Loucy (cell line): ENCODE measurements at regions not wholly inside any gene's neighbourhood (a gene's known extent, or its start where the extent isn't known, plus 50 kb on each side); places are given as distances from the start of the nearest gene placed in this dataset.

ENCODE experiments used
- H2AFZ ChIP-seq: fragments of 200-600 bp; sonication (generic); 2 replicates; pipeline ENCODE4 v1.6.0; 2016; ENCODE audit warnings: antibody characterized with exemption, mild to moderate bottlenecking, low read length, moderate library complexity
- H3F3A ChIP-seq: fragments of 200-600 bp; 2 replicates; pipeline ENCODE4 v1.6.0; 2016; ENCODE audit warnings: antibody characterized with exemption, low read depth, mild to moderate bottlenecking
- H3K27me3 ChIP-seq: fragments of 200-600 bp; sonication (generic); 2 replicates; pipeline ENCODE4 v1.6.1; 2014; ENCODE audit warnings: low read length, mild to moderate bottlenecking; ENCODE audit not compliant: insufficient read depth, poor library complexity, severe bottlenecking
- H3K36me3 ChIP-seq: fragments of 200-600 bp; sonication (generic); 2 replicates; pipeline ENCODE4 v1.6.1; 2016; ENCODE audit warnings: low read length; ENCODE audit not compliant: insufficient read depth
- H3K4me1 ChIP-seq: fragments of 200-600 bp; sonication (generic); 2 replicates; pipeline ENCODE4 v1.5.1; 2014; ENCODE audit warnings: low read length, mild to moderate bottlenecking; ENCODE audit not compliant: insufficient read depth, poor library complexity, severe bottlenecking
- H3K4me2 ChIP-seq: fragments of 200-600 bp; sonication (generic); 2 replicates; pipeline ENCODE4 v1.6.0; 2014; ENCODE audit warnings: antibody characterized with exemption, low read length, low read depth, mild to moderate bottlenecking; ENCODE audit not compliant: poor library complexity, severe bottlenecking
- H3K4me3 ChIP-seq: fragments of 200-600 bp; sonication (generic); 2 replicates; pipeline ENCODE4 v1.5.1; 2014; ENCODE audit warnings: low read length, mild to moderate bottlenecking, mixed read lengths; ENCODE audit not compliant: poor library complexity, severe bottlenecking
- H3K79me2 ChIP-seq: fragments of 200-600 bp; sonication (generic); 2 replicates; pipeline ENCODE4 v1.6.1; 2014; ENCODE audit warnings: low read length; ENCODE audit not compliant: insufficient read depth
- H3K9ac ChIP-seq: fragments of 200-600 bp; sonication (generic); 2 replicates; pipeline ENCODE4 v1.6.0; 2014; ENCODE audit warnings: mild to moderate bottlenecking, low read depth, low read length, moderate library complexity; ENCODE audit not compliant: poor library complexity, severe bottlenecking
- H3K9me2 ChIP-seq: fragments of 200-600 bp; sonication (generic); replicated peaks from 2 replicates; pipeline ENCODE4 v1.6.1; 2016; ENCODE audit warnings: low read depth, low read length, mixed read lengths
- H3K9me3 ChIP-seq: fragments of 200-600 bp; sonication (generic); 2 replicates; pipeline ENCODE4 v1.6.1; 2014; ENCODE audit warnings: mild to moderate bottlenecking, antibody characterized with exemption, low read length, low read depth; ENCODE audit not compliant: insufficient read depth
- H4K20me1 ChIP-seq: fragments of 200-600 bp; sonication (generic); 2 replicates; pipeline ENCODE4 v1.6.0; 2014; ENCODE audit warnings: antibody characterized with exemption, low read length, mild to moderate bottlenecking; ENCODE audit not compliant: insufficient read depth, poor library complexity, severe bottlenecking
- EZH2phosphoT487 ChIP-seq: fragments of 200-600 bp; IDR thresholded peaks from 2 replicates; pipeline ENCODE4 v1.6.1; 2018; ENCODE audit warnings: antibody characterized with exemption, mild to moderate bottlenecking, moderate library complexity, borderline replicate concordance
- TF ChIP-seq, protein P1 (sequence below): fragments of 200-600 bp; sonication (generic); conservative IDR thresholded peaks from 2 replicates; pipeline ENCODE4 v1.5.1; 2014; ENCODE audit warnings: mild to moderate bottlenecking, antibody characterized with exemption, low read length

- Histone ChIP-seq H3K4me2 (no peak overlapping the region), H3K27me3 (no peaks in the 10 kb centered on the region), H3F3A (peaks cover 6% of the 10 kb centered on the region; the same call in 1 of the 2 replicates)
Measured at GRCh38 chr4:124306352-124306751, 406.2 kb downstream of the ANKRD50 start.

DNA sequence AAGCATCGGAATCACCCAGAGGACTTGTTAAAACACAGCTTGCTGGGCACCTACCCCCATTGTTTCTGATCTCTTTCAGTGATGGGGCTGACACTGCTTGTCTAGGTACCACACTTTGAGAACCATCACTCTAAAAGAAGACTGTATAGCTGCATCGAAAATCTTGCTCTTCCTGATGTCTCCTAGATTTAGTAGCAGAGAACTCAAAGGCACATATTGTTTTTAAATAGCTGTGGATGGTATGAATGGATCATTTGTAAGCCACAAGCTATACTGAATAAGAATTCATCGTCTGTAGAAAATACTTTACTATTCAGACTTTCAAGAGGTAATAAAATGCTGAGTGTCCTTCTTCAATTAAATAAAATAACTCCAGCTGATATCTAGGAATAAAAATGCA, 405.4 kb downstream of the ANKRD50 start:
- Histone ChIP-seq H3K79me2 (no peaks in the 10 kb centered on the region), H3K9me3 (peaks cover 3% of the 10 kb centered on the region; the same call in 1 of the 2 replicates), H3K4me2 (no peak overlapping the region), H2AFZ (no peak overlapping the region), H3K4me1 (peaks cover 13% of the 10 kb centered on the region), H3F3A (peaks cover 6% of the 10 kb centered on the region; the same call in 1 of the 2 replicates), H3K9ac (no peak overlapping the region), H3K36me3 (no peaks in the 10 kb centered on the region), H3K4me3 (no peak overlapping the region), H3K27me3 (no peaks in the 10 kb centered on the region), H4K20me1 (no peaks in the 10 kb centered on the region), H3K9me2 (no peaks in the 10 kb centered on the region)
- TF ChIP-seq, protein P1, sequence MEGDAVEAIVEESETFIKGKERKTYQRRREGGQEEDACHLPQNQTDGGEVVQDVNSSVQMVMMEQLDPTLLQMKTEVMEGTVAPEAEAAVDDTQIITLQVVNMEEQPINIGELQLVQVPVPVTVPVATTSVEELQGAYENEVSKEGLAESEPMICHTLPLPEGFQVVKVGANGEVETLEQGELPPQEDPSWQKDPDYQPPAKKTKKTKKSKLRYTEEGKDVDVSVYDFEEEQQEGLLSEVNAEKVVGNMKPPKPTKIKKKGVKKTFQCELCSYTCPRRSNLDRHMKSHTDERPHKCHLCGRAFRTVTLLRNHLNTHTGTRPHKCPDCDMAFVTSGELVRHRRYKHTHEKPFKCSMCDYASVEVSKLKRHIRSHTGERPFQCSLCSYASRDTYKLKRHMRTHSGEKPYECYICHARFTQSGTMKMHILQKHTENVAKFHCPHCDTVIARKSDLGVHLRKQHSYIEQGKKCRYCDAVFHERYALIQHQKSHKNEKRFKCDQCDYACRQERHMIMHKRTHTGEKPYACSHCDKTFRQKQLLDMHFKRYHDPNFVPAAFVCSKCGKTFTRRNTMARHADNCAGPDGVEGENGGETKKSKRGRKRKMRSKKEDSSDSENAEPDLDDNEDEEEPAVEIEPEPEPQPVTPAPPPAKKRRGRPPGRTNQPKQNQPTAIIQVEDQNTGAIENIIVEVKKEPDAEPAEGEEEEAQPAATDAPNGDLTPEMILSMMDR: no peak
- TF ChIP-seq EZH2phosphoT487: no peak

More at GRCh38 chr4:124306352-124306751, 406.2 kb downstream of the ANKRD50 start:
- no peak overlapping the region for H3K4me3 ChIP-seq
- no peaks in the 10 kb centered on the region for H4K20me1 ChIP-seq
- peaks cover 3% of the 10 kb centered on the region; the same call in 1 of the 2 replicates for H3K9me3 ChIP-seq
- no peak overlapping the region for H3K9ac ChIP-seq
- 0 out of 2 replicates have a peak overlapping the region, but pooled peaks have one; percentile 24 for H2AFZ ChIP-seq
- H3K4me1 ChIP-seq: peaks cover 13% of the 10 kb centered on the region
- H3K36me3 ChIP-seq: no peaks in the 10 kb centered on the region
- no peak for TF ChIP-seq EZH2phosphoT487
- TF ChIP-seq, protein P1: no peak
- H3K79me2 ChIP-seq: no peaks in the 10 kb centered on the region
- H3K9me2 ChIP-seq: no peaks in the 10 kb centered on the region

- Histone ChIP-seq H3K4me3 (no peak overlapping the region), H3K9ac (no peak overlapping the region), H3K9me3 (no peaks in the 10 kb centered on the region), H2AFZ (no peak overlapping the region), H3K4me2 (peak overlapping the region; percentile 27), H3K79me2 (no peaks in the 10 kb centered on the region), H3F3A (peaks cover 4% of the 10 kb centered on the region; the same call in 1 of the 2 replicates), H4K20me1 (no peaks in the 10 kb centered on the region), H3K36me3 (no peaks in the 10 kb centered on the region), H3K27me3 (no peaks in the 10 kb centered on the region), H3K4me1 (peaks cover 13% of the 10 kb centered on the region), H3K9me2 (no peaks in the 10 kb centered on the region)
- no peak for TF ChIP-seq EZH2phosphoT487
- TF ChIP-seq, protein P1: no peak
Measured at GRCh38 chr4:124318292-124318691, 394.2 kb downstream of the ANKRD50 start.
